HL-60 (cell line): ENCODE measurements at regions not wholly inside any gene's neighbourhood (a gene's known extent, or its start where the extent isn't known, plus 50 kb on each side); places are given as distances from the start of the nearest gene placed in this dataset.

Experiments used
- DNase-seq, 2 experiments: peaks; one replicate each; pipeline ENCODE4 v3.0.0-alpha.2; 2010 to 2020; ENCODE audit warnings: low read depth in 1 of 2, low spot score in 1 of 2
- H3K27ac ChIP-seq: fragments of 250-450 bp; sonication (Bioruptor Pico); replicated peaks from 2 replicates; pipeline ENCODE4 v1.5.1; 2020; ENCODE audit warnings: mild to moderate bottlenecking, moderate library complexity
- H3K27me3 ChIP-seq: fragments of 250-450 bp; sonication (Bioruptor Pico); 2 replicates; pipeline ENCODE4 v1.5.1; 2021; ENCODE audit warnings: mild to moderate bottlenecking, moderate library complexity; ENCODE audit not compliant: insufficient read depth, poor library complexity, severe bottlenecking
- H3K4me3 ChIP-seq: replicated peaks from 2 replicates; pipeline ENCODE4 v1.5.1; 2011; ENCODE audit warnings: mild to moderate bottlenecking, control low read depth, low read length; ENCODE audit not compliant: insufficient read depth
- GABPA ChIP-seq: IDR thresholded peaks from 2 replicates; pipeline ENCODE4 v1.6.1; 2012; ENCODE audit warnings: low read depth
- POLR2AphosphoS5 ChIP-seq: IDR thresholded peaks from 2 replicates; pipeline ENCODE4 v1.6.1; 2012; ENCODE audit warnings: low read depth
- SPI1 ChIP-seq: IDR thresholded peaks from 2 replicates; pipeline ENCODE4 v1.6.1; 2012; ENCODE audit warnings: low read depth, mild to moderate bottlenecking, borderline replicate concordance
- TF ChIP-seq, protein P1 (sequence below): IDR thresholded peaks from 2 replicates; pipeline ENCODE4 v1.6.1; 2012; ENCODE audit warnings: low read depth; ENCODE audit not compliant: insufficient replicate concordance
- TF ChIP-seq, protein P2 (sequence below): IDR thresholded peaks from one replicate; pipeline ENCODE4 v1.5.1; 2011; ENCODE audit warnings: low read length, control low read depth, inconsistent platforms; ENCODE audit not compliant: insufficient read depth

DNA sequence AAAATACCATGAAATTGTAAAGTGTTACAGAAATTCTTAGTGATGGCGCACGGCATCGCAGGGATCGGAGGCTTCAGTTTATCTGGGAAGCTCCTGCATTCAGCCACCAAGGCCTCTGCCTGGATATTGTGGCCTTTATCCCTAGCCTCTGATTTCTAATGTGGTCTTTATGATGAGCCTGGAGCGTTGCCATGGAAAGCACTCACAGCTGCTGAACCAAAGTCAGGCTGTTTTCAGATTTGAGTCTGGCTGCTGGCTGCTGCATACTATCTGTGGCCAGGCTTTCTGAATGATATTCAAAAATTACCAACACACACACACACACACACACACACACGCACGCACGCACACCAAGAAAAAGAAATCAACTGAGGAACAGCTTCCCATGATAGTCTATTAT lies 101.1 kb upstream of the ZNF366 start:
- H3K27me3 ChIP-seq: no peaks in the 10 kb centered on the region
- H3K4me3 ChIP-seq: no peak overlapping the region
- TF ChIP-seq, protein P1, sequence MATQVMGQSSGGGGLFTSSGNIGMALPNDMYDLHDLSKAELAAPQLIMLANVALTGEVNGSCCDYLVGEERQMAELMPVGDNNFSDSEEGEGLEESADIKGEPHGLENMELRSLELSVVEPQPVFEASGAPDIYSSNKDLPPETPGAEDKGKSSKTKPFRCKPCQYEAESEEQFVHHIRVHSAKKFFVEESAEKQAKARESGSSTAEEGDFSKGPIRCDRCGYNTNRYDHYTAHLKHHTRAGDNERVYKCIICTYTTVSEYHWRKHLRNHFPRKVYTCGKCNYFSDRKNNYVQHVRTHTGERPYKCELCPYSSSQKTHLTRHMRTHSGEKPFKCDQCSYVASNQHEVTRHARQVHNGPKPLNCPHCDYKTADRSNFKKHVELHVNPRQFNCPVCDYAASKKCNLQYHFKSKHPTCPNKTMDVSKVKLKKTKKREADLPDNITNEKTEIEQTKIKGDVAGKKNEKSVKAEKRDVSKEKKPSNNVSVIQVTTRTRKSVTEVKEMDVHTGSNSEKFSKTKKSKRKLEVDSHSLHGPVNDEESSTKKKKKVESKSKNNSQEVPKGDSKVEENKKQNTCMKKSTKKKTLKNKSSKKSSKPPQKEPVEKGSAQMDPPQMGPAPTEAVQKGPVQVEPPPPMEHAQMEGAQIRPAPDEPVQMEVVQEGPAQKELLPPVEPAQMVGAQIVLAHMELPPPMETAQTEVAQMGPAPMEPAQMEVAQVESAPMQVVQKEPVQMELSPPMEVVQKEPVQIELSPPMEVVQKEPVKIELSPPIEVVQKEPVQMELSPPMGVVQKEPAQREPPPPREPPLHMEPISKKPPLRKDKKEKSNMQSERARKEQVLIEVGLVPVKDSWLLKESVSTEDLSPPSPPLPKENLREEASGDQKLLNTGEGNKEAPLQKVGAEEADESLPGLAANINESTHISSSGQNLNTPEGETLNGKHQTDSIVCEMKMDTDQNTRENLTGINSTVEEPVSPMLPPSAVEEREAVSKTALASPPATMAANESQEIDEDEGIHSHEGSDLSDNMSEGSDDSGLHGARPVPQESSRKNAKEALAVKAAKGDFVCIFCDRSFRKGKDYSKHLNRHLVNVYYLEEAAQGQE: no peak
- TF ChIP-seq SPI1: no peak
- TF ChIP-seq, protein P2, sequence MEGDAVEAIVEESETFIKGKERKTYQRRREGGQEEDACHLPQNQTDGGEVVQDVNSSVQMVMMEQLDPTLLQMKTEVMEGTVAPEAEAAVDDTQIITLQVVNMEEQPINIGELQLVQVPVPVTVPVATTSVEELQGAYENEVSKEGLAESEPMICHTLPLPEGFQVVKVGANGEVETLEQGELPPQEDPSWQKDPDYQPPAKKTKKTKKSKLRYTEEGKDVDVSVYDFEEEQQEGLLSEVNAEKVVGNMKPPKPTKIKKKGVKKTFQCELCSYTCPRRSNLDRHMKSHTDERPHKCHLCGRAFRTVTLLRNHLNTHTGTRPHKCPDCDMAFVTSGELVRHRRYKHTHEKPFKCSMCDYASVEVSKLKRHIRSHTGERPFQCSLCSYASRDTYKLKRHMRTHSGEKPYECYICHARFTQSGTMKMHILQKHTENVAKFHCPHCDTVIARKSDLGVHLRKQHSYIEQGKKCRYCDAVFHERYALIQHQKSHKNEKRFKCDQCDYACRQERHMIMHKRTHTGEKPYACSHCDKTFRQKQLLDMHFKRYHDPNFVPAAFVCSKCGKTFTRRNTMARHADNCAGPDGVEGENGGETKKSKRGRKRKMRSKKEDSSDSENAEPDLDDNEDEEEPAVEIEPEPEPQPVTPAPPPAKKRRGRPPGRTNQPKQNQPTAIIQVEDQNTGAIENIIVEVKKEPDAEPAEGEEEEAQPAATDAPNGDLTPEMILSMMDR: no peak
- TF ChIP-seq POLR2AphosphoS5: no peak
- no peak for TF ChIP-seq GABPA
- H3K27ac ChIP-seq: no peak overlapping the region
- no peak for DNase-seq

DNA sequence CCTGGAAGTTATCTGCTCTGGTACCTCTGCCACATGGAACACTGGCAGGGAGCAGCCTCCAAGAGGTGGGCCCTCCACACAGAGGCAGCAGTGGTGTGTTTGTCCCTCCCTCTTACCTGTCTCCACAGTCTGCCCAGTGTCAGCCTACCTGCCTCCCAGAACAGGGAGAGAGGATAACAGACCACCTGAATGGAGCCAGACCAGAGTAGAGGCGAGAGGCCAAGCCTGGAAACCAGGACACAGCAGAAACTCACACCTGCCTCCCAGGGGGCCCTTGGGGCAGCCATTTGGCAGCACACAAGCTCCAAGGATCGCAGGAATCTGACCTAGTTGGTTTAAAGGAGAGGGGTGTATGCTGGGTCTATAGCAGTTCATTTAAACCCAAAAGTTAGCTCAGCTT lies 100.2 kb upstream of the ZNF366 start:
- Histone ChIP-seq H3K27ac (no peak overlapping the region), H3K27me3 (no peaks in the 10 kb centered on the region), H3K4me3 (no peak overlapping the region)
- TF ChIP-seq POLR2AphosphoS5 (no peak), GABPA (no peak), SPI1 (no peak)
- TF ChIP-seq, protein P1: no peak
- TF ChIP-seq, protein P2: no peak
- DNase-seq: no peak

DNA sequence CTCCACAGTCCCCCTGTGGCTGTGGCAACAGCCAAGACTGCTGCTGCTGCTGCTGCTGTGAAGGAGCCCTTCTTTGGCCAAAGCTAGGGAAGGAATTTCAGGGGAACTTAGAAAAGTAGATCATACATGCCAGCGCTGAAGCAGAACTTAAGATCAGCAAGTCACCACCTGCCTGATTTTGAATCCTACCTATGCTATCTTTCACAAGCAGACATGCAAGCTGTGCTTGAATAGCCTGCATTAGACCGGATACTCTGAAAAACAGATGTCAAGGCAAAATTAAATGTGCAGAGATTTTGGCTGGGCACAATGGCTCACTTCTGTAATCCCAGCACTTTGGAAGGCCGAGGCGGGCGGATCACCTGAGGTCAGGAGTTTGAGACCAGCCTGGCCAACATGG lies 99.3 kb upstream of the ZNF366 start:
- Histone ChIP-seq H3K4me3 (no peak overlapping the region), H3K27ac (no peak overlapping the region), H3K27me3 (no peaks in the 10 kb centered on the region)
- TF ChIP-seq, protein P2: no peak
- TF ChIP-seq, protein P1: no peak
- TF ChIP-seq POLR2AphosphoS5 (no peak), SPI1 (no peak), GABPA (no peak)
- no peak for DNase-seq
